Neural cell (in vitro differentiated cells): ENCODE measurements at regions not wholly inside any gene's neighbourhood (a gene's known extent, or its start where the extent isn't known, plus 50 kb on each side); places are given as distances from the start of the nearest gene placed in this dataset.

Experiments used
- H2AFZ ChIP-seq: fragments of 200-600, 300-800 bp; sonication (generic), shearing (Covaris generic); 2 replicates; pipeline ENCODE4 v1.6.0; 2014; ENCODE audit warnings: low read depth, mild to moderate bottlenecking, antibody characterized with exemption, low read length, moderate library complexity
- H3F3A ChIP-seq: fragments of 200-600 bp; shearing (Covaris generic); 2 replicates; pipeline ENCODE4 v1.6.1; 2016; ENCODE audit warnings: mild to moderate bottlenecking, moderate library complexity, mixed read lengths, antibody characterized with exemption, low read length; ENCODE audit not compliant: insufficient read depth, poor library complexity, severe bottlenecking
- H3K27ac ChIP-seq: fragments of 200-600, 300-800 bp; sonication (generic), shearing (Covaris generic); 2 replicates; pipeline ENCODE4 v1.5.1; 2014; ENCODE audit warnings: mild to moderate bottlenecking, low read length, moderate library complexity
- H3K27me3 ChIP-seq: fragments of 300-800, 200-600 bp; sonication (generic), shearing (Covaris generic); 2 replicates; pipeline ENCODE4 v1.6.0; 2014; ENCODE audit warnings: mild to moderate bottlenecking, low read depth, low read length, moderate library complexity; ENCODE audit not compliant: insufficient read depth
- H3K36me3 ChIP-seq: fragments of 300-800, 200-600 bp; sonication (generic), shearing (Covaris generic); 2 replicates; pipeline ENCODE4 v1.5.1; 2014; ENCODE audit warnings: mild to moderate bottlenecking, antibody characterized with exemption, low read length, moderate library complexity; ENCODE audit not compliant: insufficient read depth
- H3K4me2 ChIP-seq: fragments of 300-800, 200-600 bp; sonication (generic), shearing (Covaris generic); 2 replicates; pipeline ENCODE4 v1.6.0; 2014; ENCODE audit warnings: mild to moderate bottlenecking, low read length
- H3K4me3 ChIP-seq: fragments of 300-800, 200-600 bp; sonication (generic), shearing (Covaris generic); 2 replicates; pipeline ENCODE4 v1.5.1; 2014; ENCODE audit warnings: mild to moderate bottlenecking, low read length, moderate library complexity
- H3K79me2 ChIP-seq: fragments of 200-600 bp; shearing (Covaris generic); replicated peaks from 2 replicates; pipeline ENCODE4 v1.6.0; 2014; ENCODE audit warnings: mild to moderate bottlenecking, low read length, moderate library complexity; ENCODE audit not compliant: insufficient read depth
- H3K9ac ChIP-seq: fragments of 300-800, 200-600 bp; sonication (generic), shearing (Covaris generic); 2 replicates; pipeline ENCODE4 v1.6.1; 2016; ENCODE audit warnings: mild to moderate bottlenecking, low read length, mixed read lengths
- H3K9me2 ChIP-seq: fragments of 200-600 bp; shearing (Covaris generic); 2 replicates; pipeline ENCODE4 v1.6.1; 2016; ENCODE audit warnings: mild to moderate bottlenecking, low read length, mixed read lengths; ENCODE audit not compliant: insufficient read depth
- H3K9me3 ChIP-seq: fragments of 200-600, 300-800 bp; sonication (generic), shearing (Covaris generic); 2 replicates; pipeline ENCODE4 v1.6.1; 2016; ENCODE audit warnings: mild to moderate bottlenecking, mixed run types, low read length, moderate library complexity, mixed read lengths
- H4K20me1 ChIP-seq: fragments of 200-600 bp; shearing (Covaris generic); 2 replicates; pipeline ENCODE4 v1.6.1; 2016; ENCODE audit warnings: mild to moderate bottlenecking, mixed run types; ENCODE audit not compliant: insufficient read depth
- EP300 ChIP-seq: fragments of 450-650 bp; conservative IDR thresholded peaks from 2 replicates; pipeline ENCODE4 v1.6.1; 2014; ENCODE audit warnings: antibody characterized with exemption, mild to moderate bottlenecking, moderate library complexity; ENCODE audit not compliant: poor library complexity, severe bottlenecking
- EZH2 ChIP-seq: fragments of 200-600, 300-800 bp; shearing (Covaris generic), sonication (generic); IDR thresholded peaks from 2 replicates; pipeline ENCODE4 v1.6.1; 2014; ENCODE audit warnings: antibody characterized with exemption, low read length, borderline replicate concordance, mild to moderate bottlenecking; ENCODE audit not compliant: insufficient read depth, poor library complexity, severe bottlenecking
- MXI1 ChIP-seq: fragments of 450-650 bp; conservative IDR thresholded peaks from 2 replicates; pipeline ENCODE4 v1.6.1; 2014; ENCODE audit warnings: antibody characterized with exemption, mild to moderate bottlenecking; ENCODE audit not compliant: poor library complexity, severe bottlenecking
- POLR2AphosphoS5 ChIP-seq: IDR thresholded peaks from 2 replicates; pipeline ENCODE4 v1.6.1; 2012
- REST ChIP-seq: IDR thresholded peaks from 2 replicates; pipeline ENCODE4 v1.6.1; 2012; ENCODE audit warnings: borderline replicate concordance
- SMC3 ChIP-seq: fragments of 450-650 bp; conservative IDR thresholded peaks from 2 replicates; pipeline ENCODE4 v1.6.1; 2014; ENCODE audit warnings: antibody characterized with exemption, mild to moderate bottlenecking, moderate library complexity; ENCODE audit not compliant: poor library complexity

DNA sequence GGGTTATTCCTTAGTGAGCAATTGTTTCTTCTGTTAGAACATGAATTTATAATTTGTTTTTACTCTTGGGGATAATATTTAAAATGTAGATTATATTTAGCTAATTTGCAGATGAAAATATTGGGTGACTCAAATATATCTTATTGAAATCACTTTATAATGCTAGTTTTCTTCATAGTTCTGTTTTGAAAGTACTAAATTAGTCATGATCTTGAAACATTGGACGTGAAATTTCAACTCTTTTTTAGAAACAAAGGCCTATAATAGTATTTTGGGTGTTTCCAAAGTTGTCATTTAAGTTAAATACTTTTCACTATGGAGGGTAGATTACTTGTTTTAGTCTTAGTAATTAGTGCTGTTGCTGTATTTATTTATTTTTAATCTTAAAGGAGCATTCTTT lies 250.9 kb downstream of the UTRN start:
- Histone ChIP-seq H4K20me1 (no peaks in the 10 kb centered on the region), H3F3A (no peaks in the 10 kb centered on the region), H3K9me3 (no peaks in the 10 kb centered on the region), H2AFZ (no peak overlapping the region), H3K27me3 (no peaks in the 10 kb centered on the region), H3K9ac (no peak overlapping the region), H3K27ac (no peak overlapping the region), H3K9me2 (no peaks in the 10 kb centered on the region), H3K4me2 (no peak overlapping the region), H3K4me3 (no peak overlapping the region), H3K36me3 (no peaks in the 10 kb centered on the region), H3K79me2 (no peaks in the 10 kb centered on the region)
- TF ChIP-seq EP300 (no peak), MXI1 (no peak), EZH2 (no peak)

DNA sequence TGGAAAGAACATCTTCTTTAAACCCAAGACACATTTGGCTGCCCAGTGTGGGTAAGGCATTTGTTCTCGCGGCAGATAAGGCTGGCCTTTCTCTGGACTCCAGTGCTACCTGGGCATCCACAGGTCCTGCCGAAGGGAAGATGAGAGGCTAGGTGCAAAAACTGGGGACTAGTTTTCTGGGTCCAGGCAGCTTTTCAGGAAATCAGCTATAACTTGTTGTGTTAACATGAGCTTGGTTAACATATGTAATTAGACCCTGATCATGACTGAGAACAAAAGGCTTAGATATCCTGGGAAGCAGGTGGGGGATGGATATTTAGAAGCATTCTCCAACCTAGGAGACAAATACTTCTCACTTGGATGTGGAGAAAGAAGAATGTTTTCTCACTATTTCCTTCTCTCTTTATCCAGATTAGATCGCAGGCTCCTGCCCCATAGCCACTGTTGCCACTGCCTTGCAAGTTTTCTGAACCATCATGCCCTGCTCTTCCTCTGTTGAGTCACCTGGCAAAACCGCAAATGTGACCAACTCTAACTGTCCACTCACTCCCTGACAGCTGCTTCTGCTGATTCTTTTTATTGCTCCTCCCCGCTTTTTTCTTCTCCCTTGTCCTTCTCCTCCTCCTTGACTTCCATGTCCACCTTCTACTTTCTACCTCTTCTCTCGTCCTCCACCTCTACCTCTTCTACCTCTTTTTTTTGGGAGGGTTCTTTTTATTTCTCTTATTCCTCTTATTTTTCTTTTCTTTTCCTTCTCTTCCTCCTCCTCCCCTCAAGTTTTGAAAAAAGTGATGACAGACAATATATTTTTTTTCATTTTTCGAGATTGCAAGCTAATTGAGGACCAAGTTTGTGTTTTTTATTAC lies 258.1 kb downstream of the UTRN start:
- H3K9me2 ChIP-seq: no peaks in the 10 kb centered on the region
- no peak overlapping the region for H3K4me2 ChIP-seq
- H2AFZ ChIP-seq: no peak overlapping the region
- no peak overlapping the region for H3K9ac ChIP-seq
- H3K27me3 ChIP-seq: no peaks in the 10 kb centered on the region
- H3K27ac ChIP-seq: no peak overlapping the region
- no peak for TF ChIP-seq MXI1
- no peak for TF ChIP-seq SMC3
- TF ChIP-seq POLR2AphosphoS5: no peak
- no peaks in the 10 kb centered on the region for H3F3A ChIP-seq
- H3K4me3 ChIP-seq: no peak overlapping the region
- no peaks in the 10 kb centered on the region for H4K20me1 ChIP-seq
- no peaks in the 10 kb centered on the region for H3K79me2 ChIP-seq
- no peaks in the 10 kb centered on the region for H3K36me3 ChIP-seq
- no peaks in the 10 kb centered on the region for H3K9me3 ChIP-seq

GRCh38 chr6:144544266-144544830 lies 259.2 kb downstream of the UTRN start:
- Histone ChIP-seq H3F3A (no peaks in the 10 kb centered on the region), H3K9me3 (no peaks in the 10 kb centered on the region)
- no peak for TF ChIP-seq SMC3
- TF ChIP-seq EZH2: no peak
- TF ChIP-seq REST: no peak

More at GRCh38 chr6:144544266-144544830, 259.2 kb downstream of the UTRN start:
- H3K27ac ChIP-seq: no peak overlapping the region
- H3K9ac ChIP-seq: no peak overlapping the region
- no peak overlapping the region for H3K4me3 ChIP-seq
- H3K27me3 ChIP-seq: no peaks in the 10 kb centered on the region
- H3K36me3 ChIP-seq: no peaks in the 10 kb centered on the region
- H3K9me2 ChIP-seq: no peaks in the 10 kb centered on the region
- H3K79me2 ChIP-seq: no peaks in the 10 kb centered on the region
- no peak overlapping the region for H3K4me2 ChIP-seq
- H4K20me1 ChIP-seq: no peaks in the 10 kb centered on the region
- no peak overlapping the region for H2AFZ ChIP-seq
